ENCODE measurements at regions not wholly inside any gene's neighbourhood (a gene's known extent, or its start where the extent isn't known, plus 50 kb on each side); places are given as distances from the start of the nearest gene placed in this dataset.

DNA sequence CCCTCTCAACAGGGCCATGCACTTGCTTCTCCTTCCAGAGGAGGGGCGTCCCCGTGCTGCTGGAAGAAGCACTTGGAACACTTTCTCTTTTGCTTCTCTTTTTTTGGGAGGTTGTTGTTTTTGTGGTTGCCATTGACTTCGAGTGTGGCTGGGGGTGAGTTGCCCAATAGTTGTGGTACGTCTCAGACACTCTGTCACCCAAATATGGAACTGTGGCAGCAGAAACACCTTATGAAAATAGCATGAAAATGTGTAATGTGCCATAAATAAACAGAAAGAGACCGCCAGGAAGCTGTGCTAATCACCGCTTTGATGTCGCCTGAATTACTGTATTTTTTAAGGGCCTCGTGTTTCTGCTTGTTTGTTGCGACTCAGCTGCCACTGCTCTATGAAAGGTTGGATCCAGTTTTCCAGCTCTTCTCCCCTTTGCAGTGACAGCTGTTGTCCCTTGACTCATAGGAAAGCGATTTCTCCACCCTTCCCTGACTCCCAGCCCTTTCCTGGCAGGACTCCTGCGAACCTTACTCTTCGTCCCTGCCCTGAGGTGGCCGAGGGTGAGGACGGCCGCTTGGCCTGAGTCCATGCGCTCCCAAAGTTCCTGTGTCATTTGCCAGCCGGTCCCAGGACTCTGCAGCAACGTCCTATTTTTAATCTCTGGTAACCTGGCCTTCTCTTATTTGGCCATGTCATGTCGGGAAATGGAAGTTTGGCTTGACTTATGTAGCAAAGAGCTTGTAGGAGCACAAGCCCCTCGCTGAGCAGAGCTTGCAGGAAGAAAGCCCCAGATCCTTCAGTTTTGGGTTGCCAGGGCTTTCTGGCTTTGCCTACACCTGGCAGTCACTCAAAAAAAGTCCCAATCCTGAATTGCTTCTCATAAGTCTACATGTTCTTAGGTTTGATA is 694.6 kb downstream of the QKI start:
- CTCF ChIA-PET, result no interaction called here
- Mint-ChIP-seq H3K4me1 (ENCODE audit: low read depth, unreplicated experiment) (no peaks in the 10 kb centered on the region), H3K27ac (ENCODE audit: unreplicated experiment) (no peak overlapping the region), H3K27me3 (ENCODE audit: unreplicated experiment) (no peaks in the 10 kb centered on the region), H3K4me3 (ENCODE audit: low read depth, unreplicated experiment) (no peak overlapping the region), H3K36me3 (ENCODE audit: insufficient read depth, unreplicated experiment) (no peaks in the 10 kb centered on the region), H3K9me3 (ENCODE audit: low read depth, unreplicated experiment) (peaks cover 7% of the 10 kb centered on the region)
- no peak for TF ChIP-seq CTCF (IDR thresholded peaks at IDR 0.05; ENCODE audit: unreplicated experiment)
- intact Hi-C loops (cut with micrococcal nuclease; ENCODE audit: unreplicated experiment), result loop anchor here (10.0 kb wide), 1 partner anchor 684 kb away; no protein-coding TSS in a partner anchor
- no TSS peak for BruUV-seq (replicated peaks)
- DNase-seq, result no peak

GRCh38 chr6:164108092-164108491 is 693.6 kb downstream of the QKI start:
- no TSS peak for BruUV-seq (replicated peaks)
- Mint-ChIP-seq H3K4me1 (ENCODE audit: low read depth, unreplicated experiment) (no peaks in the 10 kb centered on the region), H3K4me3 (ENCODE audit: low read depth, unreplicated experiment) (no peak overlapping the region), H3K36me3 (ENCODE audit: insufficient read depth, unreplicated experiment) (no peaks in the 10 kb centered on the region), H3K27me3 (ENCODE audit: unreplicated experiment) (no peaks in the 10 kb centered on the region), H3K27ac (ENCODE audit: unreplicated experiment) (no peak overlapping the region), H3K9me3 (ENCODE audit: low read depth, unreplicated experiment) (peaks cover 6% of the 10 kb centered on the region)
- no peak for DNase-seq
- intact Hi-C loops (cut with micrococcal nuclease; ENCODE audit: unreplicated experiment), result loop anchor here (10.0 kb wide), 1 partner anchor 683 kb away; no protein-coding TSS in a partner anchor
- CTCF ChIA-PET, result no interaction called here
- no peak for TF ChIP-seq CTCF (IDR thresholded peaks at IDR 0.05; ENCODE audit: unreplicated experiment)

- no peaks in the 10 kb centered on the region for H3K27me3 Mint-ChIP-seq (ENCODE audit: unreplicated experiment)
- no peaks in the 10 kb centered on the region for H3K4me1 Mint-ChIP-seq (ENCODE audit: low read depth, unreplicated experiment)
- intact Hi-C loops (cut with micrococcal nuclease; ENCODE audit: unreplicated experiment), result loop anchor here (10.0 kb wide), 1 partner anchor 683 kb away; no protein-coding TSS in a partner anchor
- TF ChIP-seq CTCF (IDR thresholded peaks at IDR 0.05; ENCODE audit: unreplicated experiment), result no peak
- peaks cover 4% of the 10 kb centered on the region for H3K9me3 Mint-ChIP-seq (ENCODE audit: low read depth, unreplicated experiment)
- H3K27ac Mint-ChIP-seq (ENCODE audit: unreplicated experiment), result no peak overlapping the region
- DNase-seq, result no peak
- no peaks in the 10 kb centered on the region for H3K36me3 Mint-ChIP-seq (ENCODE audit: insufficient read depth, unreplicated experiment)
- BruUV-seq (replicated peaks), result no TSS peak
- CTCF ChIA-PET, result no interaction called here
- no peak overlapping the region for H3K4me3 Mint-ChIP-seq (ENCODE audit: low read depth, unreplicated experiment)
Measured at GRCh38 chr6:164107297-164107995, 692.9 kb downstream of the QKI start.

DNA sequence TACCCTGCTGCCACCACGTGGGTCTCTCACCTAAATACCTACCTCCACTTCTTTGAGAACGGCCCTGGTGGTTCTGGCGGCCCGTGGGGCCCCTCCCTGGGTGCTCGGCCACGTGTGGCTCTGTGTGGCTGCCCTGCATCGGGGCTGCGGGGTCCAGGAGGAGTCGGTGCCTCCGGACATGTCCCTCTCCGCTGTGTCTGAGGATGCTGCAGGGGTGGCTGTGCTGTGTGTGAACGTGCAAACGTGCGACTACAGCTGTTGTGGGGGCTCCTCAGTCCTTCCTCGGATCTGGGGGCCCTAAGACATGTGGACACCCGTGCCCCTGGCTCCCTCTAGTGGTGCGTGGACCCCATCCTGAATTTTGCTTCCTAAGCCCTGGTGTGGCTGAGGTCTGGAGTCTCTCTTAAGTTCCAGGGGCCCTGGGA is 691.8 kb downstream of the QKI start:
- Mint-ChIP-seq H3K36me3 (ENCODE audit: insufficient read depth, unreplicated experiment) (no peaks in the 10 kb centered on the region), H3K27ac (ENCODE audit: unreplicated experiment) (no peak overlapping the region), H3K4me3 (ENCODE audit: low read depth, unreplicated experiment) (no peak overlapping the region), H3K27me3 (ENCODE audit: unreplicated experiment) (no peaks in the 10 kb centered on the region), H3K9me3 (ENCODE audit: low read depth, unreplicated experiment) (peaks cover 4% of the 10 kb centered on the region), H3K4me1 (ENCODE audit: low read depth, unreplicated experiment) (no peaks in the 10 kb centered on the region)
- CTCF ChIA-PET, result no interaction called here
- BruUV-seq (replicated peaks), result no TSS peak
- TF ChIP-seq CTCF (IDR thresholded peaks at IDR 0.05; ENCODE audit: unreplicated experiment), result no peak
- intact Hi-C loops (cut with micrococcal nuclease; ENCODE audit: unreplicated experiment), result loop anchor here (10.0 kb wide), 1 partner anchor 682 kb away; no protein-coding TSS in a partner anchor
- peak; percentile 28 for DNase-seq
